Kidney epithelial cell (primary cell): ENCODE measurements at regions not wholly inside any gene's neighbourhood (a gene's known extent, or its start where the extent isn't known, plus 50 kb on each side); places are given as distances from the start of the nearest gene placed in this dataset.

Experiments
- DNase-seq: peaks from one replicate; pipeline ENCODE4 v3.0.0-alpha.2; 2010; ENCODE audit warnings: low read depth
- H3K27me3 ChIP-seq: 2 replicates; pipeline ENCODE4 v1.6.0; 2011; ENCODE audit warnings: low read length; ENCODE audit not compliant: control insufficient read depth, insufficient read depth
- H3K36me3 ChIP-seq: 2 replicates; pipeline ENCODE4 v1.5.1; 2011; ENCODE audit warnings: low read length; ENCODE audit not compliant: control insufficient read depth, insufficient read depth
- H3K4me3 ChIP-seq: 2 replicates; pipeline ENCODE4 v1.5.1; 2011; ENCODE audit warnings: low read depth, mild to moderate bottlenecking, control low read depth, low read length
- TF ChIP-seq, protein P1 (sequence below): IDR thresholded peaks from 2 replicates; pipeline ENCODE4 v1.5.1; 2011; ENCODE audit warnings: mild to moderate bottlenecking, moderate library complexity, low read length, control low read depth, inconsistent platforms; ENCODE audit not compliant: insufficient read depth, poor library complexity, severe bottlenecking

DNA sequence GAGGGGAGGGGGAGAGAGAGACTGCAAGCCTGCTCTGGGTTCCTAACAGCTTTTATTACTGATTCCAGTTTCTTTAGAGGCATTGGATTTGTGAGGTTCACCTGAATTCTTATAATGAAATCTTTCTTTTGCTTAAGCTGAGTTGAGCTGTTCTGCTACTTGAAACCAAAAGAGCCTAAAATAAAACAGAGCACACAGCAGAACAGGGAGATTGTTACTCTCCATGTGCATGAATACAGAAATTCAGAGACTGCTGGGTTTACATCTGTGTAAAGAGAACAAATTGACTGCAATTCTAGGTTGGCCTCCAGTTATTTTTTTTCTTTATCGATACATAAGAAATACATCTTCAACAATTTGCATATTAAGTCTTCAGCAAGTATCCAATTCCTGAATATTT, 168.8 kb upstream of the NRIP1 start:
- Histone ChIP-seq H3K27me3 (no peaks in the 10 kb centered on the region), H3K4me3 (no peak overlapping the region), H3K36me3 (no peaks in the 10 kb centered on the region)
- no peak for DNase-seq
- TF ChIP-seq, protein P1, sequence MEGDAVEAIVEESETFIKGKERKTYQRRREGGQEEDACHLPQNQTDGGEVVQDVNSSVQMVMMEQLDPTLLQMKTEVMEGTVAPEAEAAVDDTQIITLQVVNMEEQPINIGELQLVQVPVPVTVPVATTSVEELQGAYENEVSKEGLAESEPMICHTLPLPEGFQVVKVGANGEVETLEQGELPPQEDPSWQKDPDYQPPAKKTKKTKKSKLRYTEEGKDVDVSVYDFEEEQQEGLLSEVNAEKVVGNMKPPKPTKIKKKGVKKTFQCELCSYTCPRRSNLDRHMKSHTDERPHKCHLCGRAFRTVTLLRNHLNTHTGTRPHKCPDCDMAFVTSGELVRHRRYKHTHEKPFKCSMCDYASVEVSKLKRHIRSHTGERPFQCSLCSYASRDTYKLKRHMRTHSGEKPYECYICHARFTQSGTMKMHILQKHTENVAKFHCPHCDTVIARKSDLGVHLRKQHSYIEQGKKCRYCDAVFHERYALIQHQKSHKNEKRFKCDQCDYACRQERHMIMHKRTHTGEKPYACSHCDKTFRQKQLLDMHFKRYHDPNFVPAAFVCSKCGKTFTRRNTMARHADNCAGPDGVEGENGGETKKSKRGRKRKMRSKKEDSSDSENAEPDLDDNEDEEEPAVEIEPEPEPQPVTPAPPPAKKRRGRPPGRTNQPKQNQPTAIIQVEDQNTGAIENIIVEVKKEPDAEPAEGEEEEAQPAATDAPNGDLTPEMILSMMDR: no peak

DNA sequence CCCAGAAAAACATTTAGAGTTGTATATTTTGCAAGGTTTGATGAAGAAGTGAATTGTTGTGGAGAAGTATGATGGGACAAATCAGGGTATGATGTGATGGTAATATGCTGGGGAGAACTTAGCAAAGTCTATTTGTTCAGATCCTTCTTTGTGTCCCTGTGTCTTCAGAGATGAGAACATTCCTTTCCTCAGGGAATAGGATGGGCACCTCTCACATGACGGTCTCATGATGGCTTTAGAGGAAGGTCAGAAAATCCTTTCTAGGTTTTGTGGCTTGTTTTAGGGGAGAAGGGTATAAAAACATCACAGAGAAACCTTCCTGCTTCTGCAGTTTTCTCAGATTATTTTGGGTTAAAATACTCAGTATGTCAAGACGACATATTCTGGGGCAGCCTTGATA, 171.3 kb upstream of the NRIP1 start:
- no peak for DNase-seq

DNA sequence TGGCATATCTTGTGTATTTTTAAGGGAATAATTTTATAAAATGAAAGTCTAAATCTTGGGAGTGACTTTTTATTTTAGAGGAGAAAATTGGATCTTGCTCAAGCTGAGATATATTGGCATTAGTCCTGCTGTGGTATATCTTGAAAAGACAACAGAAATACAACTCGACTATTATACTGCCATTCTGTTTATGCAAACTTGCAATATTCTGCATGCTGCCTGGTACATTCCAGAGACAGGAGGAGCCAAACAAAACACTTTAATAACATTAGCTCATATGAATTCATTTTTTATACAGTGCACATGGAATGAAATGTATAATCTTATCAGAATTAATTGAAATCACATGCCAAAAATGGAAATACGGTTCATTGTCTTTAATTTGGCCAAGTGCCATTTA, 176.0 kb upstream of the NRIP1 start:
- TF ChIP-seq, protein P1: no peak
- Histone ChIP-seq H3K36me3 (no peaks in the 10 kb centered on the region), H3K27me3 (no peaks in the 10 kb centered on the region), H3K4me3 (no peak overlapping the region)
- no peak for DNase-seq

More for the DNA sequence above, 171.3 kb upstream of the NRIP1 start:
- Histone ChIP-seq H3K36me3 (no peaks in the 10 kb centered on the region), H3K4me3 (no peak overlapping the region), H3K27me3 (no peaks in the 10 kb centered on the region)
- TF ChIP-seq, protein P1: no peak

DNA sequence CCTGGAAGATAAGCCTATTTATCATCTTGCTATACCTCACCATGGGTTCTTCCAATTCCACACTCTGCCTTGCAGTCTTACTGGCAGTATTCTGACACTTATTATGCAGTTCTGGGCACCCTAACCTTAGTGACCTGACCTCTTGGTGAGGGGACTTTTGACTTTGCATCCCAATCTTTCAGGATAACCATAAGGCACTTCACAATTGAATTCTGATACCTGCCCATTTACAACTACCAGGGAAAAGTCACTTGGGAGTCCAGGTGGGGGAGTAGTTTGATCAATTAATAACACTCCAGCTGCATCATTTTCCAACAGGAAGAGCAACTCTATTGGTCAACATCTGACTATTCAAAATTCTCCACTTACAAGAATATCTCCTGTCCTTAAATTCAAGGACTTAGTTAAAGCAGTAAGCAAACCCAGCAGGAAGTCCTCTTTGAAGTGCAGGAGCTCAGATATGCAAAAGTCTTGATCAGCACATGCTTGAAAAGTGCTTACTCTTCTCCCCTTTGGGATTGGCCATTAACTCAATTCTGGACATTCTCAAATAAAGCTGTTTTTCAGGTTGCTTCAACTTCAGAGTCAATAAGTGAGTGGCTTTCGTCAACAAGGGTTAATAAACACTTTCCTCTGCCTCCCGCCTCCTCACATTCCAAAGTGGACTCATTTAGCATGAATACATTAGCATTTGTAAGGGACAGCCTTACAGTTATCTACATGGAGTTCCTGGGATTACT, 177.4 kb upstream of the NRIP1 start:
- no peaks in the 10 kb centered on the region for H3K36me3 ChIP-seq
- TF ChIP-seq, protein P1: no peak
- no peak overlapping the region for H3K4me3 ChIP-seq
- no peak for DNase-seq
- no peaks in the 10 kb centered on the region for H3K27me3 ChIP-seq

DNA sequence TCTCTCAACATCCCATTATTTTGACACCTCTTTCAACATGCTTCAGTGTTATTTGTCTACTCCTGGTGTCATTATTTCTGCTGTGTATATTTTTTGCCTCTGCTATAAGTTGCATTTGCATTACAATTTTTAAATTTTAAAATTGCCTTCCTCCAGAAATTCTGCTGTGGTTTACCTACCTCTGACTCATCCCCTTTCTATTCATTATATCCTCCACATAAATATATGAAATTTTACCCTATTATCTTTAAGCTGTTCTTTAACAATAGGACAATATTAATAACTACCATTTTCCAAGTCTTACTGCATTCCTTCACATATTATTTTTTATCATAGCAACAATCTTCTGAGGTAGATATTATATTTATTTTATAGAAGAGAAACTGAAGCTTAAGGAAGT, 178.1 kb upstream of the NRIP1 start:
- no peak for DNase-seq
- TF ChIP-seq, protein P1: no peak
- H3K27me3 ChIP-seq: no peaks in the 10 kb centered on the region
- no peaks in the 10 kb centered on the region for H3K36me3 ChIP-seq
- no peak overlapping the region for H3K4me3 ChIP-seq

DNA sequence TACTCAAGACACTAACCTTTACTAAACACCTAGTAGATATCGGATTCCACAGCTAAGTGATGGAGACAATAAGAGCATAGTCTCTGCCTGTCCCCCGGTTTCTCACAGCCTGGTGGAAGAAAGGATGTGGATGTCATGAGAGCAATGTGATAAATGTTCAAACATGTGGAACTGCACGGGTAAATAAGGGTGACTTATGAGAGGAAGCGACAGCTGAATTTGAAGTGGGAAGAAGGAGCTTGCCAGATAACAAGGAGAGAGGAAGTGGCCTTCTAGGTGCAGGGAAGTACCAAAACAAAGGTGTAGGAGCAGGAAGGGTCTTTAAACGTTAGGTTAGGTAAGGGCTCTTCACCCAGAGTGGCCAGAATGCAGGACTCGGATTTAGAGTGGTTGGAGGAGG, 178.6 kb upstream of the NRIP1 start:
- TF ChIP-seq, protein P1: no peak
- H3K27me3 ChIP-seq: no peaks in the 10 kb centered on the region
- no peak overlapping the region for H3K4me3 ChIP-seq
- no peak for DNase-seq
- H3K36me3 ChIP-seq: no peaks in the 10 kb centered on the region
